Peyer's patch (tissue), 4 donors: ENCODE measurements at regions not wholly inside any gene's neighbourhood (a gene's known extent, or its start where the extent isn't known, plus 50 kb on each side); places are given as distances from the start of the nearest gene placed in this dataset.

Experiments
- DNase-seq, 3 donors: peaks; one replicate each; pipeline ENCODE4 v3.0.0-alpha.2; 2017 to 2019
- H3K27ac ChIP-seq, 4 donors: fragments of 200-600 bp; sonication (generic); one replicate each; pipeline ENCODE4 v1.5.1; 2016 to 2019
- H3K27me3 ChIP-seq, 2 donors: fragments of 200-600 bp; sonication (generic); one replicate each; pipeline ENCODE4 v1.5.1; 2019
- H3K36me3 ChIP-seq, 3 donors: fragments of 200-600 bp; sonication (generic); one replicate each; pipeline ENCODE4 v1.5.1; 2016 to 2019
- H3K4me1 ChIP-seq, 4 donors: fragments of 200-600 bp; sonication (generic); one replicate each; pipeline ENCODE4 v1.5.1; 2016 to 2019
- H3K4me3 ChIP-seq, 4 donors: fragments of 200-600 bp; sonication (generic); 1 replicate in 3 of 4; 2 replicates in 1 of 4; pipeline ENCODE4 v1.5.1; 2016 to 2019; ENCODE audit warnings: mild to moderate bottlenecking in 1 of 4
- H3K9me3 ChIP-seq, 4 donors: fragments of 200-600 bp; sonication (generic); one replicate each; pipeline ENCODE4 v1.5.1; 2016 to 2019; ENCODE audit warnings: mild to moderate bottlenecking in 1 of 4
- CTCF ChIP-seq, 6 experiments: fragments of 450-650 bp in 4 of 6; fragments of 200-600 bp in 2 of 6; sonication (generic) in 1 of 6; IDR thresholded peaks; one replicate each; pipeline ENCODE4 v1.5.1; 2017 to 2019; ENCODE audit warnings: antibody characterized with exemption in 6 of 6, mild to moderate bottlenecking in 3 of 6, moderate library complexity in 1 of 6
- POLR2A ChIP-seq, 2 donors: fragments of 450-650 bp; IDR thresholded peaks; one replicate each; pipeline ENCODE4 v1.5.1; 2017; ENCODE audit warnings: antibody characterized with exemption in 2 of 2, mild to moderate bottlenecking in 2 of 2, moderate library complexity in 2 of 2

- no peak overlapping the region for H3K27ac ChIP-seq
- no peaks in the 10 kb centered on the region for H3K36me3 ChIP-seq
- no peaks in the 10 kb centered on the region for H3K27me3 ChIP-seq
- TF ChIP-seq CTCF (IDR thresholded peaks at IDR 0.05) (no peak), POLR2A (IDR thresholded peaks at IDR 0.05) (no peak)
- H3K4me1 ChIP-seq: no peaks in the 10 kb centered on the region
- no peaks in the 10 kb centered on the region for H3K9me3 ChIP-seq
- H3K4me3 ChIP-seq: no peak overlapping the region
- no peak for DNase-seq
These were observed 269.6 kb upstream of the CNTNAP4 start for GRCh38 chr16:76007645-76008044.

GRCh38 chr16:76023835-76024234, 253.4 kb upstream of the CNTNAP4 start:
- no peaks in the 10 kb centered on the region for H3K4me1 ChIP-seq

GRCh38 chr16:76035689-76036088, 241.5 kb upstream of the CNTNAP4 start:
- Histone ChIP-seq H3K4me1 (no peaks in the 10 kb centered on the region), H3K27ac (no peak overlapping the region), H3K4me3 (no peak overlapping the region), H3K9me3 (no peaks in the 10 kb centered on the region), H3K27me3 (no peaks in the 10 kb centered on the region), H3K36me3 (no peaks in the 10 kb centered on the region)
- no peak for DNase-seq
- TF ChIP-seq CTCF (IDR thresholded peaks at IDR 0.05) (no peak), POLR2A (IDR thresholded peaks at IDR 0.05) (no peak)

More at GRCh38 chr16:76023835-76024234, 253.4 kb upstream of the CNTNAP4 start:
- H3K9me3 ChIP-seq: no peaks in the 10 kb centered on the region
- no peak overlapping the region for H3K4me3 ChIP-seq
- H3K27me3 ChIP-seq: no peaks in the 10 kb centered on the region
- TF ChIP-seq POLR2A (IDR thresholded peaks at IDR 0.05): no peak
- TF ChIP-seq CTCF (IDR thresholded peaks at IDR 0.05): no peak
- no peak for DNase-seq
- no peaks in the 10 kb centered on the region for H3K36me3 ChIP-seq
- H3K27ac ChIP-seq: no peak overlapping the region

GRCh38 chr16:76038097-76038496, 239.1 kb upstream of the CNTNAP4 start:
- DNase-seq: no peak
- no peaks in the 10 kb centered on the region for H3K27me3 ChIP-seq
- no peaks in the 10 kb centered on the region for H3K4me1 ChIP-seq
- H3K36me3 ChIP-seq: no peaks in the 10 kb centered on the region
- no peaks in the 10 kb centered on the region for H3K9me3 ChIP-seq
- no peak overlapping the region for H3K4me3 ChIP-seq
- TF ChIP-seq POLR2A (IDR thresholded peaks at IDR 0.05) (no peak), CTCF (IDR thresholded peaks at IDR 0.05) (no peak)
- no peak overlapping the region for H3K27ac ChIP-seq

GRCh38 chr16:76052725-76053124, 224.5 kb upstream of the CNTNAP4 start:
- Histone ChIP-seq H3K27ac (no peak overlapping the region), H3K9me3 (no peaks in the 10 kb centered on the region), H3K4me3 (no peak overlapping the region), H3K36me3 (no peaks in the 10 kb centered on the region), H3K27me3 (no peaks in the 10 kb centered on the region), H3K4me1 (no peaks in the 10 kb centered on the region)
- no peak for TF ChIP-seq CTCF (IDR thresholded peaks at IDR 0.05)
- no peak for TF ChIP-seq POLR2A (IDR thresholded peaks at IDR 0.05)
- no peak for DNase-seq

GRCh38 chr16:76059186-76059585, 218.0 kb upstream of the CNTNAP4 start:
- no peak for DNase-seq
- no peaks in the 10 kb centered on the region for H3K9me3 ChIP-seq
- no peak for TF ChIP-seq CTCF (IDR thresholded peaks at IDR 0.05)
- no peak for TF ChIP-seq POLR2A (IDR thresholded peaks at IDR 0.05)
- no peaks in the 10 kb centered on the region for H3K36me3 ChIP-seq
- H3K4me1 ChIP-seq: no peaks in the 10 kb centered on the region
- H3K27me3 ChIP-seq: no peaks in the 10 kb centered on the region
- no peak overlapping the region for H3K4me3 ChIP-seq
- H3K27ac ChIP-seq: no peak overlapping the region
